GM20431 (cell line): ENCODE measurements at regions not wholly inside any gene's neighbourhood (a gene's known extent, or its start where the extent isn't known, plus 50 kb on each side); places are given as distances from the start of the nearest gene placed in this dataset.

Experiments
- in situ Hi-C: fragments of 300-500 bp; cut with MseI, MboI; formaldehyde crosslinking; loops from one replicate; pipeline ENCODE4 v1.15.0; 2020; ENCODE audit warnings: low sequenced_read_pairs; ENCODE audit not compliant: unreplicated experiment

- in situ Hi-C loops, result no loop called here
These were observed 165.6 kb downstream of the TRIM27 start for GRCh38 chr6:28758046-28758817.

GRCh38 chr6:28758818-28759235, 165.0 kb downstream of the TRIM27 start:
- in situ Hi-C loops, result no loop called here

- in situ Hi-C loops, result no loop called here
These were observed 159.6 kb downstream of the TRIM27 start for GRCh38 chr6:28764014-28764723.

GRCh38 chr6:28764761-28765282, 159.0 kb downstream of the TRIM27 start:
- in situ Hi-C loops, result no loop called here

GRCh38 chr6:28765978-28766351, 157.8 kb downstream of the TRIM27 start:
- in situ Hi-C loops, result no loop called here

GRCh38 chr6:28766426-28766825, 157.4 kb downstream of the TRIM27 start:
- in situ Hi-C loops, result no loop called here

- in situ Hi-C loops, result no loop called here
These were observed 156.7 kb downstream of the TRIM27 start for GRCh38 chr6:28767133-28767532.

GRCh38 chr6:28767691-28768090, 156.1 kb downstream of the TRIM27 start:
- in situ Hi-C loops, result no loop called here

- in situ Hi-C loops, result no loop called here
These were observed 155.4 kb downstream of the TRIM27 start for GRCh38 chr6:28768187-28768913.

- in situ Hi-C loops, result no loop called here
These were observed 154.0 kb downstream of the TRIM27 start for GRCh38 chr6:28769626-28770402.

GRCh38 chr6:28770732-28771131, 153.1 kb downstream of the TRIM27 start:
- in situ Hi-C loops, result no loop called here

- in situ Hi-C loops, result no loop called here
These were observed 152.2 kb downstream of the TRIM27 start for GRCh38 chr6:28771401-28772267.

GRCh38 chr6:28772480-28773381, 151.1 kb downstream of the TRIM27 start:
- in situ Hi-C loops, result no loop called here

- in situ Hi-C loops, result no loop called here
These were observed 149.3 kb downstream of the TRIM27 start for GRCh38 chr6:28774292-28775051.

- in situ Hi-C loops, result no loop called here
These were observed 148.8 kb downstream of the TRIM27 start for GRCh38 chr6:28775052-28775376.

- in situ Hi-C loops, result no loop called here
These were observed 148.2 kb downstream of the TRIM27 start for GRCh38 chr6:28775405-28776129.
